ENCODE measurements at regions not wholly inside any gene's neighbourhood (a gene's known extent, or its start where the extent isn't known, plus 50 kb on each side); places are given as distances from the start of the nearest gene placed in this dataset.
"Not testable (repeated sequence)": the region's sequence is repeated elsewhere in the genome, so short reads cannot be mapped to it uniquely, and the experiment has no call there.

GRCh38 chr12:131267576-131267975, 313.9 kb downstream of the ADGRD1 start:
- no peak overlapping the region for H3K27ac ChIP-seq
- TF ChIP-seq, protein P1, sequence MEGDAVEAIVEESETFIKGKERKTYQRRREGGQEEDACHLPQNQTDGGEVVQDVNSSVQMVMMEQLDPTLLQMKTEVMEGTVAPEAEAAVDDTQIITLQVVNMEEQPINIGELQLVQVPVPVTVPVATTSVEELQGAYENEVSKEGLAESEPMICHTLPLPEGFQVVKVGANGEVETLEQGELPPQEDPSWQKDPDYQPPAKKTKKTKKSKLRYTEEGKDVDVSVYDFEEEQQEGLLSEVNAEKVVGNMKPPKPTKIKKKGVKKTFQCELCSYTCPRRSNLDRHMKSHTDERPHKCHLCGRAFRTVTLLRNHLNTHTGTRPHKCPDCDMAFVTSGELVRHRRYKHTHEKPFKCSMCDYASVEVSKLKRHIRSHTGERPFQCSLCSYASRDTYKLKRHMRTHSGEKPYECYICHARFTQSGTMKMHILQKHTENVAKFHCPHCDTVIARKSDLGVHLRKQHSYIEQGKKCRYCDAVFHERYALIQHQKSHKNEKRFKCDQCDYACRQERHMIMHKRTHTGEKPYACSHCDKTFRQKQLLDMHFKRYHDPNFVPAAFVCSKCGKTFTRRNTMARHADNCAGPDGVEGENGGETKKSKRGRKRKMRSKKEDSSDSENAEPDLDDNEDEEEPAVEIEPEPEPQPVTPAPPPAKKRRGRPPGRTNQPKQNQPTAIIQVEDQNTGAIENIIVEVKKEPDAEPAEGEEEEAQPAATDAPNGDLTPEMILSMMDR (IDR thresholded peaks at IDR 0.05; ENCODE audit: low read depth, low read length) = no peak
- no peak for DNase-seq (ENCODE audit: low read depth in 1 of 2, low spot score in 1 of 2)

DNA sequence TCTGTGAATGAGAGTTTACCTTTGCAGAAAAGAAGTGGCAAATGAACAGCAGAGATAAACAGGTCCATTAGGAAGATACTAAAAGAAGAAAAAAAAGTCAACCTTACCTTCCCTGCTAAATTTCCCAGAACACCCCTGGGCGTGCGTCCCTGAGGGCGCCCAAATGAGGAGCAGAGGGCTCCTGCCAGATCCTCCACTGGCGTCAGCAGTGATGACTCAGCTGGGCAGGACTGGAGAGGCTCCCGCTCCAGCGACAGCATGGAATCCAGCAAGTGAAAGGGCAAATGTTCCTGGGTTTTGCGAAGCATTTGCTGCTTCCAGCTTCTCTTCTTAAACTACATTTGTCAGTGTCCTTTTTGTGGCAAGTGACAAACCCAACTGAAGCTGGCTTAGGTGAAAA, 314.4 kb downstream of the ADGRD1 start:
- not testable (repeated sequence) for H3K36me3 ChIP-seq; H3K27ac ChIP-seq; H3K4me1 ChIP-seq (ENCODE audit: low read depth); H3K4me3 ChIP-seq; H3K27me3 ChIP-seq; DNase-seq (ENCODE audit: low read depth in 1 of 2, low spot score in 1 of 2); H3K9me3 ChIP-seq (ENCODE audit: low read depth)

More at GRCh38 chr12:131267576-131267975, 313.9 kb downstream of the ADGRD1 start:
- Histone ChIP-seq H3K27me3 (no peaks in the 10 kb centered on the region), H3K9me3 (ENCODE audit: low read depth) (no peaks in the 10 kb centered on the region), H3K4me1 (ENCODE audit: low read depth) (no peaks in the 10 kb centered on the region), H3K36me3 (no peaks in the 10 kb centered on the region), H3K4me3 (no peak overlapping the region)

- H3K27ac ChIP-seq; H3K9me3 ChIP-seq (ENCODE audit: low read depth); DNase-seq (ENCODE audit: low read depth in 1 of 2, low spot score in 1 of 2); H3K4me1 ChIP-seq (ENCODE audit: low read depth); H3K4me3 ChIP-seq; H3K27me3 ChIP-seq; H3K36me3 ChIP-seq: not testable (repeated sequence)
These were observed 314.9 kb downstream of the ADGRD1 start for GRCh38 chr12:131268571-131268970.

- Histone ChIP-seq H3K4me1 (ENCODE audit: low read depth) (no peaks in the 10 kb centered on the region), H3K27me3 (no peaks in the 10 kb centered on the region), H3K9me3 (ENCODE audit: low read depth) (no peaks in the 10 kb centered on the region), H3K27ac (no peak overlapping the region), H3K4me3 (no peak overlapping the region), H3K36me3 (no peaks in the 10 kb centered on the region)
- TF ChIP-seq, protein P1 (IDR thresholded peaks at IDR 0.05; ENCODE audit: low read depth, low read length) = no peak
- DNase-seq (ENCODE audit: low read depth in 1 of 2, low spot score in 1 of 2) = no peak
These were observed 315.8 kb downstream of the ADGRD1 start for GRCh38 chr12:131269551-131269950.

DNA sequence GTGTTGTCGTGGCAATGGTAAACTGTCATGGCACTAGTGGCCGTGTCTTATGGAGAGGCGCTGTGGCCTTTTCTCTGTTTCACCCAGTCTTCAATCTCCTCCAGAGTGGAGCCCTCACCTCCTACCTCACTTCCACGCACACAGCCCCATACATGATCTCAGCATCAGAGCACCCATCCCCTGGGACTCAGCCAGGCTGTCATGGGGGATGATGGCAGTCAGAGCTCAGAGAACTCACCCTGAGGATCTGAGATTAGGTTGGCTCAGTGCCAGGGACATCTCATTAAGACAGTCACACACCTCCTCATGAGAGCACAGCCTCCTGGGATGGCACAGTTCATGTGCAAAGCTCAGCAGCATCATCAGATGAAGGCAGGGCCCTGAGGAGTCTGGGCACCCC, 316.3 kb downstream of the ADGRD1 start:
- not testable (repeated sequence) for DNase-seq (ENCODE audit: low read depth in 1 of 2, low spot score in 1 of 2)

DNA sequence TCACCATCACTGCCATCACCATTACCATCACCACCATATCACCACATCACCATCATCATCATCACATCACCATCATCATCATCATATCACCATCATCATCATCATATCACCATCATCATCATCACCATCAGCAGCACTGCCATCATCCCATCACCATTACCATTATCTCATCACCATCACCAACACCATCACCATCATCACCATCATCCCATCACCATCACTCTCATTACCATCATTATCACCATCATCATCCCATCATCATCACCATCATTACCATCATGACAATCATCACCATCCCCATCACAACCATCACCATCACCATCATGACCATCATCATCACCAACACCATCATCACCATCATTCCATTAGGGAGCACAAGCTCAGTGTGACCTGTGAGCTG, 318.0 kb downstream of the ADGRD1 start:
- TF ChIP-seq, protein P1 (IDR thresholded peaks at IDR 0.05; ENCODE audit: low read depth, low read length) = no peak
- no peaks in the 10 kb centered on the region for H3K4me1 ChIP-seq (ENCODE audit: low read depth)
- no peaks in the 10 kb centered on the region for H3K36me3 ChIP-seq
- no peak overlapping the region for H3K27ac ChIP-seq
- H3K4me3 ChIP-seq = no peak overlapping the region
- no peaks in the 10 kb centered on the region for H3K9me3 ChIP-seq (ENCODE audit: low read depth)
- no peaks in the 10 kb centered on the region for H3K27me3 ChIP-seq
- no peak for DNase-seq (ENCODE audit: low read depth in 1 of 2, low spot score in 1 of 2)

More for the DNA sequence above, 316.3 kb downstream of the ADGRD1 start:
- not testable (repeated sequence) for H3K4me3 ChIP-seq; H3K4me1 ChIP-seq (ENCODE audit: low read depth); H3K27ac ChIP-seq; H3K9me3 ChIP-seq (ENCODE audit: low read depth); H3K27me3 ChIP-seq; H3K36me3 ChIP-seq

DNA sequence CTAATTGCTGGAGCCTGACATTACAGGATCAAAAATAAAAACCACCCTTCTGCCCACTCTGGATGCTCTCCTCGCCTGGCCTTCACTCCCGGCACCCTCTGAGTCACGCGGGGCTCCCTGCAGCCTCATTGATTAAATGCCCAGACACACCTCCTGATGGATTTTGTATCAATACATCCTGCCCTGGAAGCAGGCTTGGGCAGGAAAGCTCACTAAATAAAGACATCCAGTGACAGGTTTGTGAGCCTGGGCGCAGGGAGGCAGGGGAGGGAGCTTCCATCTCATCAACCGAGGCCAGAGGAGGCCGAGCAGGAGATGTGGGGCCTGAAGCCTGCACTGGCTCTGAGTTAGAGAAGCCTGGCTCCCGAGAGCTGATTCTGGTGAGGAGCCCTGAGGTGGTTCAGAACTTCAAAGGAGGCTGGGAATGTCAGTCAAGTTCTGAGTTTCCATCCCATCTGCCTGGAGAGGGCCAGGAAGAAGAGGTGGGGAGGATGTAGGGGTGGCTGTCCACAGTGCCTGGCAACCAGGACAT, 318.6 kb downstream of the ADGRD1 start:
- H3K9me3 ChIP-seq (ENCODE audit: low read depth) = not testable (repeated sequence)

GRCh38 chr12:131273291-131273845, 319.7 kb downstream of the ADGRD1 start:
- no peaks in the 10 kb centered on the region for H3K9me3 ChIP-seq (ENCODE audit: low read depth)
- H3K4me1 ChIP-seq (ENCODE audit: low read depth) = no peaks in the 10 kb centered on the region
- H3K4me3 ChIP-seq = no peak overlapping the region
- H3K27me3 ChIP-seq = no peaks in the 10 kb centered on the region
- TF ChIP-seq, protein P1 (IDR thresholded peaks at IDR 0.05; ENCODE audit: low read depth, low read length) = no peak
- no peak overlapping the region for H3K27ac ChIP-seq
- no peaks in the 10 kb centered on the region for H3K36me3 ChIP-seq
- DNase-seq (ENCODE audit: low read depth in 1 of 2, low spot score in 1 of 2) = no peak

More for the DNA sequence above, 318.6 kb downstream of the ADGRD1 start:
- H3K27me3 ChIP-seq; H3K4me3 ChIP-seq; H3K36me3 ChIP-seq; H3K27ac ChIP-seq; H3K4me1 ChIP-seq (ENCODE audit: low read depth); DNase-seq (ENCODE audit: low read depth in 1 of 2, low spot score in 1 of 2): not testable (repeated sequence)
